ENCODE measurements at regions not wholly inside any gene's neighbourhood (a gene's known extent, or its start where the extent isn't known, plus 50 kb on each side); places are given as distances from the start of the nearest gene placed in this dataset.
"Not testable (repeated sequence)": the region's sequence is repeated elsewhere in the genome, so short reads cannot be mapped to it uniquely, and the experiment has no call there.

- no peak for DNase-seq (ENCODE audit: low spot score)
Measured at GRCh38 chr4:159006202-159006601, 96.7 kb upstream of the RAPGEF2 start.

- DNase-seq (ENCODE audit: low spot score) = no peak
Measured at GRCh38 chr4:159008671-159009070, 94.2 kb upstream of the RAPGEF2 start.

GRCh38 chr4:159009521-159009920, 93.4 kb upstream of the RAPGEF2 start:
- DNase-seq (ENCODE audit: low spot score) = no peak

GRCh38 chr4:159010100-159010499, 92.8 kb upstream of the RAPGEF2 start:
- DNase-seq (ENCODE audit: low spot score) = no peak

- peak; percentile 66 for DNase-seq (ENCODE audit: low spot score)
Measured at GRCh38 chr4:159010563-159011260, 92.2 kb upstream of the RAPGEF2 start.

GRCh38 chr4:159012381-159012780, 90.5 kb upstream of the RAPGEF2 start:
- no peak for DNase-seq (ENCODE audit: low spot score)

- DNase-seq (ENCODE audit: low spot score) = no peak
Measured at GRCh38 chr4:159013692-159014091, 89.2 kb upstream of the RAPGEF2 start.

- no peak for DNase-seq (ENCODE audit: low spot score)
Measured at GRCh38 chr4:159014859-159015258, 88.0 kb upstream of the RAPGEF2 start.

GRCh38 chr4:159015841-159016240, 87.0 kb upstream of the RAPGEF2 start:
- no peak for DNase-seq (ENCODE audit: low spot score)

GRCh38 chr4:159016593-159017024, 86.3 kb upstream of the RAPGEF2 start:
- no peak for DNase-seq (ENCODE audit: low spot score)

- no peak for DNase-seq (ENCODE audit: low spot score)
Measured at GRCh38 chr4:159017323-159018026, 85.4 kb upstream of the RAPGEF2 start.

GRCh38 chr4:159018062-159018629, 84.7 kb upstream of the RAPGEF2 start:
- no peak for DNase-seq (ENCODE audit: low spot score)

GRCh38 chr4:159019356-159019755, 83.5 kb upstream of the RAPGEF2 start:
- no peak for DNase-seq (ENCODE audit: low spot score)

- no peak for DNase-seq (ENCODE audit: low spot score)
Measured at GRCh38 chr4:159021597-159022385, 81.1 kb upstream of the RAPGEF2 start.

GRCh38 chr4:159023741-159024140, 79.1 kb upstream of the RAPGEF2 start:
- DNase-seq (ENCODE audit: low spot score) = no peak

GRCh38 chr4:159024266-159024665, 78.6 kb upstream of the RAPGEF2 start:
- no peak for DNase-seq (ENCODE audit: low spot score)

GRCh38 chr4:159024828-159025227, 78.1 kb upstream of the RAPGEF2 start:
- no peak for DNase-seq (ENCODE audit: low spot score)

- no peak for DNase-seq (ENCODE audit: low spot score)
Measured at GRCh38 chr4:159026329-159026728, 76.5 kb upstream of the RAPGEF2 start.

- no peak for DNase-seq (ENCODE audit: low spot score)
Measured at GRCh38 chr4:159027535-159027934, 75.3 kb upstream of the RAPGEF2 start.

GRCh38 chr4:159029481-159029880, 73.4 kb upstream of the RAPGEF2 start:
- DNase-seq (ENCODE audit: low spot score) = no peak

GRCh38 chr4:159030297-159030696, 72.6 kb upstream of the RAPGEF2 start:
- DNase-seq (ENCODE audit: low spot score) = not testable (repeated sequence)

- no peak for DNase-seq (ENCODE audit: low spot score)
Measured at GRCh38 chr4:159035570-159035969, 67.3 kb upstream of the RAPGEF2 start.
